ENCODE measurements at regions not wholly inside any gene's neighbourhood (a gene's known extent, or its start where the extent isn't known, plus 50 kb on each side); places are given as distances from the start of the nearest gene placed in this dataset.

DNA sequence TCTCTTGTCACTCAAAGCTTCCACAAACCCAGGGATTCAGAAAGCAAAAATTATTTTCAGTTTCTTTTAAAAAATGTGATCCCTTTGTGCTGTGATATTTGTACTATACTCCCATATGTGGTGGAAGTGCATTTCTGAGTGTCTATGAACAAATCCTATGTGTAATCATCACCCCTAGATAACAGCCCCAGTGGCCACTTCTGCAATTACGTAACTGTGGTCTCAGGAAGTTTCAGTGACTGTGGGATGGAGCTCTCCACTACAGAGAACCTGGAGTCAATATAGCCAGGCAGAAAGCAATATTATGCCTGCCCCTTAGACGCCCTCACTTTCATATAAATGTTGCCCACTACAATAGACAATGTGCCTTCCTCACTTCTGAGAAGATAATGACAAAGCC, 1101.7 kb upstream of the GHITM start:
- no peak for DNase-seq (ENCODE audit: low read depth in 2 of 2, low spot score in 1 of 2)

DNA sequence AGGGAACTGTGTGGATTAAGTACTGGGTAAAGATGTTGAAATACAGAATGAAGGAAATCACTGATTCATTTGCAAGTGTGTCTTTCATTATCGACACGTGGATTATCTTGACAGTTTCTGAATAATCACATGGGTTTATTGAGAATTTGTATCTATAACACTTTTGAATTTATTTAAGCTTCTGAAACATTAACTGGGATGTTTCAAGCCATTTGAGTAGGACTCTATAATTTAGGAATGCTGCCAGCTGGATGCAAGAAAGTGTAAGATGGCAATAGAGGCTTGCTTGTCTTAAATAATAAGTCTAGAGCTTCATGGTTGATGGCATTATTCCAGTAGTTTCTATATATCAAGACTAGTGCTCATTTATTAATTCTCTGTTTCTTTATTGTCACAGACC, 1100.7 kb upstream of the GHITM start:
- DNase-seq (ENCODE audit: low read depth in 2 of 2, low spot score in 1 of 2): no peak

DNA sequence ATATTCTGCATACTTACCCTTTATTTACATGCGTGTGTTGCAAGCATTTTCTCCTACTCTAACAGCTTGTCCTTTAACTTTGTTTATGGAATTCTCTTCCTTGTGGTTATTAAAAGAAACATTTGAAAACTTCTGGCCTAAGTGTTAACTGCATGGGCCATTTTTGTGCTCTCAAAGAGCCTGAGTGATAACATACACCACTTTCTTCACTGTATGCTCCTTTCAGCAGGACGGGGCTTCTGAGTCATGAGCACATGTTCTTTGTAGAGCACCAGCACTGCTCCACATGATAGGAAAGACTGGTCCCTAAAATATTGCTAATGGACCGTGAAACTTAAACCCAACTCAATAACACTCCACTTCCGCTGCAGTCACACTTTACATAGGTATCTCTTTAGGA, 1093.6 kb upstream of the GHITM start:
- no peak for DNase-seq (ENCODE audit: low read depth in 2 of 2, low spot score in 1 of 2)

DNA sequence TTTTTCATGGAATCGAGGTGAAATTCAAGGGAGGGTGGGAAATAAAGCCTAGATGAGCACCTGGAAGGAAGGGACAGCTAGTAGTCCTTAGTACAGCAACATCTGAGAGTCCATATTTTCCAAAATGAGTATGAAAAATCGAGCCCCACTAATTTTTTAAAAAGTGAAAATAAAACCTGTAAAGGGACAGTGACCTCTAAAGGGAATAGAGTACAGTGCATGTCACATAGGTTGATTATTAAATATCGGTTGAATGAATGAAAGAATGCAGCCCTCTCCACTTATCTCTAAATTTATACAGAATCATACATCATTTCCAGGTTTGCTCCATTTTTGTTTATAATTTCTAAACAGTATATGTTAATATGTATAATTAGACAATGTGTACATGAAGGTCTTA, 1088.5 kb upstream of the GHITM start:
- no peak for DNase-seq (ENCODE audit: low read depth in 2 of 2, low spot score in 1 of 2)

DNA sequence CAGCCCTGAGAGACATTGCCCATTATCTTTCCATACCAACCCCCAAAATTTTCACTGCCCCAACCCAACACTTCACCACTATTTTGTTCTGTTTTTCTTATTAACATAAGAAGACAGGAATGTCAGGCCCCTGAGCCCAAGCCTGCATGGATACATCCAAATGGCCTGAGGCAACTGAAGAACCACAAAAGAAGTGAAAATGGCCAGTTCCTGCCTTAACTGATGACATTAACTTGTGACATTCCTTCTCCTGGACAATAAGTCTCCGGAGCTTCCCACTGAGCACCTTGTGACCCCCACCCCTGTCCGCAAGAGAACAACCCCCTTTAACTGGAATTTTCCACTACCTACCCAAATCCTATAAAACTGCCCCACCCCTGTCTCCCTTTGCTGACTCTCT, 1076.4 kb upstream of the GHITM start:
- no peak for DNase-seq (ENCODE audit: low read depth in 2 of 2, low spot score in 1 of 2)

DNA sequence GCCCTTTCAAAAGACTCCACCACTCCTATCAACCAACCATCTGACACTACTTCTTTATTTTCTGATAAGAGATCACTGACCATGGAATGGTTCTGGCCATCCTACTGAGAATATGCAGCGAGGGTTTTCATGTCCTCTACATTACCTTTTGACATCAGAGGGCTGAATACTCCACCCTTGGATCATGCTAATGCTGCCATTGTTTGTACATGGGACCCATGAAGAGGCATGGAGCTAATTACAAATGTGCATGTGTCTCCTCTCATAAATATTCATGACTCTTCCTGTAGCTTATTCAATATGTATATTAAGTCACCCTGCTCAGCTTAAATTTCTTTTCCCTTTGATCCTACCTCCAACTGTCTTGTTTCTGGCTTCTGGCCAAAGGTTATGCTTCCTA, 1065.8 kb upstream of the GHITM start:
- DNase-seq (ENCODE audit: low read depth in 2 of 2, low spot score in 1 of 2): no peak

DNA sequence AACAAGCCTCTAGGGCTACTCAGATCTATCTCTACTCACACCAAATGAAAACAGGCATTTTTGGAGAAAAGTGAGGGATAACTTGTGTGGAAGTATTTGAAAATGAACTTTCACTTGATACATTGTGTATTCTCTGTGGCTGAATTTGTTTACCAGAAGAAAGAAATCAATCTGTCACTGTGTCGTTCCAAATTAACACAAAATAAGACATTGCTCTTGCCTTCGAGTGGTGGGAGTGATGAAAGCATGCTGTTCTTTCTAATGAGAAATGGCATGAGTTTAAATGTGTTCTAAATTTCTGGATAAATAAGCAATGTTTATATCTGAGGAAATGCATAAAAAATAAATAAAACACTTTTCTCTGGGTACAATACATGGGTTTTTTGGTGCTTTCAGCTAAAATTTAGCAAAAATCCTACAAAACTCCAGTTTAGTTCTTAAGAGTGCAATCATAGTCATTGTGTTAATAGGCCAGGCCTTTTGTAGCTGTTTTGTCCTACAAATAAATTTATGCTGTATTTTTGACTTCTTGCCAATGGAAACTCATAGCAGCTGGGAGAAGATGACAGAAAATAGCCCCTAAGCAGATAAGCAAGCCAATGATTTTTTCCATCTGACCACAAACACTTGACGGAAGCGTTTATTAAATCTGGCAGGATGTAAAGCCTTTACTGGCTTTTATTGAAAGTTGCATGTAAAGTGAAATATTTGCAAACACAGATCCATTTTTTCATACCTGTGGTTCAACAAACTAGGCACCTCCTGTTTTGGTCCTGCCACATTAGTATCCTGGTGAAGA, 1064.1 kb upstream of the GHITM start:
- DNase-seq (ENCODE audit: low read depth in 2 of 2, low spot score in 1 of 2): no peak

DNA sequence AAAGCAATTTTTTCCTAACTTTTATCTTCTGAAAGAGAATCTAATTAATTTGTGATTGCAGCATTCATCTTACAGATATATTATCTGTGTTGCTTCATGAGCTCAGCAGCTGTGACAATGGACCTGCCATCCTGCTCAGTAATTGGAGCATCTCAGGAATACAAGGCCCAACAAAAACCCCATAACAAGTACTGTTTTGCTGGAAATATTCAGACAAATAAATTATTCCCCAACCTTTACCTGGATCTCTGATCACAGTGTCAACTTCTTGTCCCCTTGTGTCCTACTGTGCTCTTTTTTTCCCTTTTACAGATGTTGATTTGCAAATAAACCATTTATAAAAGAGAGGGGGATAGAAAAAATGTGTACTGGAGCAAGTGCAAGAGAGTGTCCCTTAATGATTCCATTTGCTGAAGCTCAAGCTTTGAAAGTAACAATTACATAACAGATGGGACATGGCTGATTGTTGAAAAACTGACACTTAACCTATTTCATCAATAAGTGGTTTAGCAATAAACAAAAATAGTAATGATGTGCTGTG, 1063.4 kb upstream of the GHITM start:
- no peak for DNase-seq (ENCODE audit: low read depth in 2 of 2, low spot score in 1 of 2)

DNA sequence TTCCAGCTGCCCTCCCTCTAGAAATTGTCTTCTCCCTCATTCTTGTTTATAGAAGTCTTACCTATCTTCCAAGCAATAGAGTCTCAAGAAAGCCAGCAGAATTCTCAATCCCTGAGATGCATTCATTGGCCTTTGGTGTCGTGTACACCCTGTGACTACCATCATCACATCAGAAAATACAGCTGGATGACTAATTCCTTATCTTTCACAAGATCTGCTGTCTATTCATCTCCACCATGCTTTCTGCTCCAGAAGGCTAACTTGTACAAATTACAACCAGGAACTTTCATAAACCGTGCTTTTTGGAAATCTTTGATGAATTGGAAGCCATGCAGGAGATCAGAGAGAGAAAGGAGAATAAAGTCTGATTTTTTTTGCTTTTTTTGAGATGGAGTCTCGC, 1062.9 kb upstream of the GHITM start:
- DNase-seq (ENCODE audit: low read depth in 2 of 2, low spot score in 1 of 2): no peak

DNA sequence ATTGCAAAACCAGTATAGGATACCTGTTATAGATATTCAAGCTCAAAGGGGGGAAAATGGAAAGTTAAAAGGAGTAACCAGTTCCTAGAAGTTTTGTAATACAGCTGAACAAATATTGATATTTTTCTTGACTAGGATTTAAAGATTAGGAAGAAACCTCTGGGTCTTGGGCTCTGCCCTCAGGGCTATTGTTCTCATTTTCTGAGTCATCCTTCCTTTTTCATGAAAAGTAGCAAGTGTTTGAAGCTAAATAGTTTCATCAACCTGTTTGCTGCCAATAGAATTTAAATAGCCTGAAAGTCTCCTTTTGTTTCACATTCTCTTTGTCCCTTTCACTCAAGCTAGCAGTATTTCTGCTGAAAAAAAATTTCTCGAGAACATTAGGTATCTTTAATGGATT, 1061.1 kb upstream of the GHITM start:
- DNase-seq (ENCODE audit: low read depth in 2 of 2, low spot score in 1 of 2): no peak

DNA sequence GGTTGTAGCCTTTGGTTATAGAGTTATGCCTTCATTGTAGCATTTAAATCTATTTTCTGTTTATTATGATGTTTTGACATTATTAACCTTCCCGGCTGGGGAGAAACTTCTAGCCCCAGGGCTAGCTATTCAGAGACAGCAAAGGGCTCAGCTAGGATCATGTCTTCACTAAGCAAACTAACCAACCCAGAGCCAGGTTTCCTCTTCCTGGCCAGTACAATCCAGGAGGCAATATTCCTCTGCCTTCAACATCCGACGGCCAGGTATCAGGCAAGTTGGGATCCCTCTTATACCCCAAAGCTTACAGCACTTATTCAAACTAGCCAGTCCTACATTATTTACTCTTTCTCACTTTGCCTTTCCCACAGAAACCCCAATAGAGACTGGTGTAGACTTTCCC, 1060.7 kb upstream of the GHITM start:
- DNase-seq (ENCODE audit: low read depth in 2 of 2, low spot score in 1 of 2): no peak

DNA sequence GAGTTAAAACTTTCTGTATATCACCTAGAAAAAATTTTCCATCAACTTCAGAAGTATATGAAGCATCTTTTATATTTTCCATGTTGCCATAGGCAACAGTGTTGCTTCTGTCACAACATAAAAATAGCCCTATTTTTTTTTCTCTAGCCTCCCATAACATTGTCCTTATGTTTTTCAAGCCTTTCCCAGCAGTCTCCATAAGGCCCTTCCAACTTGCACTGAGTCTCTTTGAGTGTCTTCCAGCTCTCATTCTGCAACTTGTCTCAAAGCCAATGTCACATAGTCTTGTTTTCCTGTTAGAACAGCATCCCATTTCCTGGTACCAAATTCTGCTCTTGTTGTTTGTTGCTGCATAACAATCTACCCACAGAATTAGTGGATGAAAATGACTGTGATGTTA, 1055.5 kb upstream of the GHITM start:
- DNase-seq (ENCODE audit: low read depth in 2 of 2, low spot score in 1 of 2): no peak

DNA sequence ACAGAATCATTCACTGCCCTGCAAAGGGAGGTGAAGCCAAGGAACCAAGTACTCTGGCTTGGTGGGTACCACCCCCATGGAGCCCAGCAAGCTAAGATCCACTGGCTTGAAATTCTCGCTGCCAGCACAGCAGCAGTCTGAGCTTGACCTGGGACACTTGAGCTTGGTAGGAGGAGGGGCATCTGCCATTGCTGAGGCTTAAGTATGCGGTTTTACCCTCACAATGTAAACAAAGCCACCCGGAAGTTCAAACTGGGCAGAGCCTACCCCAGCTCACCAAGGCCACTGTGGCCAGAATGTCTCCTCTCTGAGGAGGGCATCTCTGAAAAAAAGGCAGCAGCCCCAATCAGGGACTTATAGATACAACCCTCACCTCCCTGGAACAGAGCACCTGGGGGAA, 1050.0 kb upstream of the GHITM start:
- no peak for DNase-seq (ENCODE audit: low read depth in 2 of 2, low spot score in 1 of 2)

DNA sequence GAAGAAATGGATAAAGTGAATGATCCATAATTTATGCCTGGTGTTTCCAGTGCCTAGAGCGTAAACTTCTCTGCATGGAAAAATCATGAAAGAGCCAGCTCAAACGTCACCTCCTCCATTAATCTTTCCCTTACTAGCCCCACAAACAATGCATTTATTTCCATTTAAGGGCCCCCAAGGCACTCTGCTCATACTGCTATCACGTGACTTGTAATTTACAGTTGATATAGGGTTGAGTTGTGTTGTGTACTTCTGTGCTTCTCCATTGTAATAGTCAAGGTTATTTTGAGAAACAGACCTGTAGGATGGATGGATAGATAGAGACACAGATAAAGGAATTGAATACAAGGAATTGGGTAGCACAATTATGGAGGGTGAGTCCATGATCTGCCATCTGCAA, 1034.7 kb upstream of the GHITM start:
- DNase-seq (ENCODE audit: low read depth in 2 of 2, low spot score in 1 of 2): no peak

DNA sequence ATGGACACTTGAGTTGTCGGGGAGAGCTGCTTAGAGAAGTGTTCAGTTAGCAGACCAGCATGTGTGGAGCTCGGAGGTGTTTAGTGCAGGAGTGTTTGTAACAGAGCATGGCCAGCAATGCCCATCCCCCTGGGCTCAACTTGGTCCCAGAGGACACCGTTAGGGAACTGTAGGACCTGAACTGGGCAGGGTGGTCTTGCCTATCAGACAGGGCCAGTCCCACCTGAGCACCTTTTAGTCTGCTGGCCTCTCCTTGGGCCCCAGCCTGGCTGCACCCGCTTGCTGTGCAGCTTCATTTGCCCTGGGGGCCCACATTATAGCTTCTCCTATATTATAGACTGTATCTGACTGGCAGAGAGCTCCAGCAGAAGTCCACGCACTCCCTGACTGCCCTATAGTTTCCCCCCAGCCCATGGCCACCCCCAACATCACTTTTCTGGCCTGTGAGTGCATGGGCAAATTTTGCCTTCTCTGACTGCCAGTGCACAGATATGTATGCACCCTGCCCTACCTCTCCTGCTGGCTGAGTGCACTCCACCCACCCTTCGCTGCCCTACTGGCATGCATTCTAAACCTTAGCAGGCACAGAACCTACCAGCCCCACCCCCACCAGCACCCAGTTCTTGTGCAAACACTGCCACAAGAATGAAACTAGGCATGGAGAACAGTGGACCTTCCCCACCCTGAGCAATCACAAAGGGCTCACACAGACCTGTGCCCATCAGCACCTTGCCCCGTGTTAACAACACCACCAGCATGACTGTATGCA, 1030.6 kb upstream of the GHITM start:
- no peak for DNase-seq (ENCODE audit: low read depth in 2 of 2, low spot score in 1 of 2)

DNA sequence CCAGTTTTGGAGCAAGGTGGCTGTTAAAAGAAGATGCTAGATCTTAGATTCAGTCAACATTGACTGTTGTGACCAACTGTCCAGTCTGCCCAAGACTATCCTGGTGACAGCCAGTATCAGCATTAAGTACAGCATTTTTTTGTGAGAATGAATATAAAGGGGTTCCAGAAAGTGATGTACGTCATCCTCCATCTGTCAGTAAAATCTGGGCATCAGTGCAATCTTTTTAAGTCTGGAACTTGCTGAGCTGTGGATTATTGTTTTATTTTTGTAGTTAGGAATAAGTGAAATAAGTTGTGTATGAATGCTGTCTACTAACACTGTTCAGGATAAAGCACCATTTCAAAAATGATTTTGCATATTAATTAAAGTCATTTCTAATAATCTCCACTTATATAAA, 1020.0 kb upstream of the GHITM start:
- no peak for DNase-seq (ENCODE audit: low read depth in 2 of 2, low spot score in 1 of 2)

DNA sequence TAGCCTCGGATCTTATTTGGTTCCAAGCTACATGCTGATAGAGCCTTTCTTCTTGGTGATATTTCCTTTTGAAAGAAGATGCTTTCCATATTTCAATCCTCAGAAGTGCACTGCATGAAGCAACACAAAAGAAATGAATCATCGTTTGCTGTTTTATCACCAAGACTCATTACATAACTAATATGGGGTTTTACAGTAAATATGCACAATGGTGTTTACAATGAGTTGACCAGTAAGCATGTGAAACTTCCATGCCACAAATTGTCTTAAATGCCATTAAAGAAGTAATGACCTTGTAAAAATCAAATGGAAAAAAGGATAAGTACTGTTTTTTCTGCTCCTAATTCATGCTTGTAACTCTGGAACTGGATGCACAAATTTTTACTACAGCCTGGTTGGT, 1017.0 kb upstream of the GHITM start:
- DNase-seq (ENCODE audit: low read depth in 2 of 2, low spot score in 1 of 2): no peak

DNA sequence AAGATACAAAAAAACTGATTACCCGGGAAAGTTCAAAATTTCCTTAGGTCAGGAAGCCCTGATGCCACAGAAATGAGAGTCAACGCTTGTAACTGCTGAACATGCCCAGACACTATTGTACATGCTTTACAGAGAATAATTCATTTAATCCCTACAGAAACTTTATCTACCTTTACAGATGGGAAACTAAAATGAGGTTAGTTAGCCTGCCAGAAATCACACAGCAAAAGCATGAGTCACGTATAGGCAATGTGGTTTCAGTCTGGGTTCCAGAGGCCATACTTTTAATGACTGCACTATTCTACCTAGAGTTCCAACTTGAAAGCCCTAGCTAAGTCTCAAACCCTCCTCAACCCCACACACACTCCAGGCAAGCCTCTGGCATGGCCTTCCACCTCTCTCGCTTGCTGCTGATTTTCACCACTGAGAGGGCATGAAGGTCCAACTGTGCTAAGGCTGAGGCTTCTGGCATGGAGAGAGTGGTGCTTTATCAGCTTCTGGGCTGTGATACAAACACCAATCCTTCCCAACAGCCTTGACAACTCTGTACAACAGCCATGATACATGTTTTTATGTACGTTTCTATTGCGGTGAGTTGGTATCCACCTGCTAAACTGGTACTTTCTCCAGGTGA, 1011.2 kb upstream of the GHITM start:
- no peak for DNase-seq (ENCODE audit: low read depth in 2 of 2, low spot score in 1 of 2)

DNA sequence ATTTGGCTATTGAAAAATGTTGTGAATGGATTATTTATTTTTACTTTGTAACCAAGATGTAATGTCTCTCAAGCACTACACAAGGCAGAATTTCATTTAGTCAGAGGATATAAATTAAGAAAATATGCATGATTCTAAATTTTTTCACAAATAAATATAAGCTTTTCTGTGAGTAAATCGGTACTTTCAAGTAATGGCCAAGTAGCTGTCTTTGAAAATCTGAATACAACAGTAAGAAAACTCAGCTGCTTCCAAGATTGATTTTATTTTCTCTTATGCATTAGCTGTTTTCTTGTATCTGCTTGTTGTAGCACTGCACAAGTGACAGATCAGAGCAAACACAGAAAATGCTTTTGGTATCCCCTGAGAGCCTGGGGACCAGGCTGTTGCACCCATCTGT, 998.5 kb upstream of the GHITM start:
- no peak for DNase-seq (ENCODE audit: low read depth in 2 of 2, low spot score in 1 of 2)

DNA sequence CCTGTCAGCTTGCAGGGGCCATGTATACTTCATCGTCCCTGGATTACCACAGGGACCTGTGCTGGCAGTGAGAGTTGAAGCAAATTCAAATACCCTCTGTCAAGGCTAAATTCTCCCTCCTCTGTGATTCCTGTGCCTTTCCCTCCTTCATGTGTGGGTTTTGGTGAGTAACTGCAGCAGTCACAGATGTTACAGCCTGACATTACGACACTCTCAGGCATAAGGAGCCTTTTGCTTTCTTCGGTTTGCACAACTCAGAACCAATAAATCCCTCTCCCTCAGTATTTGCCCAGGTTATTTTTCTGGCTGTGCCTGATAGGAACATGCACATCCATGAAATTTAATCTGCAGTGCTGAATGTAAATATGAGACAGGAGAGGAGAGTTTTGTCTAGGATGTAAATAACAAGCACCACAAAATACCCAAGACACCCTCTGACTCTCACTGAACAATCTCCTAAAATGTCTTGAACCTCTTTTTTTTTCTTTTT, 997.2 kb upstream of the GHITM start:
- no peak for DNase-seq (ENCODE audit: low read depth in 2 of 2, low spot score in 1 of 2)

DNA sequence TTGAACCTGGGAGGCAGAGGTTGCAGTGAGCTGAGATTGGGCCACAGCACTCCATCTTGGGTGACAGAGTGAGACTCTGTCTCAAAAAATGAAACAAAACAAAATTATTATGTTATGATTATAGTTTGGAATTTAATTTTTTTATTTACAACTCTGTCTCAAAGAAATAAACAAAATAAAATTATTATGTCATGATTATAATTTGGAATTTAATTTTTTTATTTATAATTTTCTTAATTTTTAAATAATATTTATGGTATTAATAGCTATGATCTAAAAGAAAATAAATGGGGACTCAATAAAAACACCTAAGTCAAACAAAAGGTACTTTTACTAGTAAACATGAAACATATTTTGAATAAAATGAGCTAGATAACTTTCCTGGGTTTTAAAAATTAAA, 994.8 kb upstream of the GHITM start:
- no peak for DNase-seq (ENCODE audit: low read depth in 2 of 2, low spot score in 1 of 2)

DNA sequence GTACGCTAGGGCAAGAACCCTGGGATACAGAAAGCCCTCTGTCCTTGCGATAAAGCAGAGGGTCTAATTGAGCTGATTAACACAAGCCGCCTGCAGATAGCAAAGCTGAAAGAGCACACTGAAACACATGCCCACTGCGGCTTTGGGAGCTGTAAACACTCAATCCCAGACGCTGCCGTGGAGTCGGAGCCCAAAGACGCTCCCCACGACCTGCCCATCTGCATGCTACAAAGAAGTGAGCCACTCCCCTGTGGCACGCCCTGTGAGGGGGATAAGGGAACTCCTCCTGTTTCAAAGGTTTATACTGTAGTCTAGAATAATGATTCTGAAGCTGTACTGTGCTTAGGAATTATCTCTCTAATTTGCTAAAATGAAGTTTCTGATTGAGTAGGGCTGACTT, 985.6 kb upstream of the GHITM start:
- DNase-seq (ENCODE audit: low read depth in 2 of 2, low spot score in 1 of 2): no peak

All from stimulated activated CD8-positive, alpha-beta memory T cell treated with anti-CD3 and anti-CD28 coated beads, Interleukin-4, amount 100 ng/mL, for 4 hours (primary cell).